ENCODE measurements at regions not wholly inside any gene's neighbourhood (a gene's known extent, or its start where the extent isn't known, plus 50 kb on each side); places are given as distances from the start of the nearest gene placed in this dataset.

GRCh38 chr11:27868709-27869108 is 168.5 kb upstream of the BDNF start:
- ATAC-seq (ENCODE audit: low FRiP score) (no peak), DNase-seq (no peak)
- intact Hi-C loops (cut with DNase I): no loop called here
- no peak overlapping the region for H3K4me3 ChIP-seq (ENCODE audit: low read length in 2 of 2)
- peaks cover 0 to 4% of the 10 kb centered on the region in 2 donors for H3K27me3 ChIP-seq (ENCODE audit: control insufficient read depth in 1 of 2, insufficient read depth in 2 of 2, low read length in 1 of 2)
- H3K27ac ChIP-seq (ENCODE audit: low read depth in 1 of 2, low read length in 2 of 2): no peak overlapping the region
- no peaks in the 10 kb centered on the region for H3K36me3 ChIP-seq (ENCODE audit: control insufficient read depth in 1 of 2, insufficient read depth in 2 of 2, low read length in 1 of 2)
- H3K9me3 ChIP-seq (ENCODE audit: control insufficient read depth, low read length): peaks cover 3% of the 10 kb centered on the region
- WGBS, 2 donors: 87 to 92% methylated on average over 1 of the region's 1 CpG
- H3K4me1 ChIP-seq (ENCODE audit: control insufficient read depth in 1 of 2, insufficient read depth in 2 of 2, low read length in 2 of 2): no peaks in the 10 kb centered on the region

GRCh38 chr11:27868226-27868625 is 168.0 kb upstream of the BDNF start:
- Histone ChIP-seq H3K9me3 (ENCODE audit: control insufficient read depth, low read length) (peaks cover 4% of the 10 kb centered on the region), H3K36me3 (ENCODE audit: control insufficient read depth in 1 of 2, insufficient read depth in 2 of 2, low read length in 1 of 2) (no peaks in the 10 kb centered on the region), H3K4me3 (ENCODE audit: low read length in 2 of 2) (no peak overlapping the region), H3K27ac (ENCODE audit: low read depth in 1 of 2, low read length in 2 of 2) (no peak overlapping the region), H3K4me1 (ENCODE audit: control insufficient read depth in 1 of 2, insufficient read depth in 2 of 2, low read length in 2 of 2) (no peaks in the 10 kb centered on the region), H3K27me3 (ENCODE audit: control insufficient read depth in 1 of 2, insufficient read depth in 2 of 2, low read length in 1 of 2) (peaks cover 0 to 4% of the 10 kb centered on the region in 2 donors)
- DNase-seq: no peak
- WGBS, 2 donors: 90% methylated on average over 1 of the region's 1 CpG
- ATAC-seq (ENCODE audit: low FRiP score): no peak
- intact Hi-C loops (cut with DNase I): no loop called here

GRCh38 chr11:27865105-27865504 is 164.8 kb upstream of the BDNF start:
- Histone ChIP-seq H3K4me1 (ENCODE audit: control insufficient read depth in 1 of 2, insufficient read depth in 2 of 2, low read length in 2 of 2) (no peaks in the 10 kb centered on the region), H3K27me3 (ENCODE audit: control insufficient read depth in 1 of 2, insufficient read depth in 2 of 2, low read length in 1 of 2) (no peaks in the 10 kb centered on the region), H3K27ac (ENCODE audit: low read depth in 1 of 2, low read length in 2 of 2) (no peak overlapping the region), H3K36me3 (ENCODE audit: control insufficient read depth in 1 of 2, insufficient read depth in 2 of 2, low read length in 1 of 2) (no peaks in the 10 kb centered on the region), H3K4me3 (ENCODE audit: low read length in 2 of 2) (no peak overlapping the region), H3K9me3 (ENCODE audit: control insufficient read depth, low read length) (peaks cover 1% of the 10 kb centered on the region)
- DNase-seq (no peak), ATAC-seq (ENCODE audit: low FRiP score) (no peak)
- 75 to 81% methylated on average over 3 of the region's 3 CpGs for WGBS, 2 donors
- intact Hi-C loops (cut with DNase I): no loop called here

DNA sequence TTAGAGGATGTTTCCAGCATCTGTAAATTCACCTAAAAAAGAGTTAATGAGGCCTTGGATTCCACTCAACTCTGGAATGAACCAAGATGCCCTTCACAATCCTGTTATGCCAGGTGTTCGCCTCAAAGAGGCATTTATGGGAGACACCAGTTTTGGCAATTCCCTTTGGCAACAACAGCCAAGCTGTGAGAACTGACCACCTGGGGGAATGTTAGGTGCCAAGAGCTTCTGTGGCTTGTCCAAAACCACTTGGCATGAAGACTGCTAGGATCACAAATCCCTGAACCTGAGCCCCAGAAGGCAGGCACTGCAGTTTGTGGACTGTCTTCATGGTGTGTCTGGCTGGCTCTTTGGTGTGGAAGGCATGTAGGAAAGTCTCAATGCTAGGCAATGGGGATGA is 164.4 kb upstream of the BDNF start:
- H3K4me1 ChIP-seq (ENCODE audit: control insufficient read depth in 1 of 2, insufficient read depth in 2 of 2, low read length in 2 of 2): no peaks in the 10 kb centered on the region
- WGBS, 2 donors: 93 to 100% methylated on average over 1 of the region's 1 CpG
- no peak for ATAC-seq (ENCODE audit: low FRiP score)
- no peaks in the 10 kb centered on the region for H3K27me3 ChIP-seq (ENCODE audit: control insufficient read depth in 1 of 2, insufficient read depth in 2 of 2, low read length in 1 of 2)
- no peaks in the 10 kb centered on the region for H3K36me3 ChIP-seq (ENCODE audit: control insufficient read depth in 1 of 2, insufficient read depth in 2 of 2, low read length in 1 of 2)
- intact Hi-C loops (cut with DNase I): no loop called here
- no peak overlapping the region for H3K27ac ChIP-seq (ENCODE audit: low read depth in 1 of 2, low read length in 2 of 2)
- no peak overlapping the region for H3K4me3 ChIP-seq (ENCODE audit: low read length in 2 of 2)
- DNase-seq: no peak
- H3K9me3 ChIP-seq (ENCODE audit: control insufficient read depth, low read length): peaks cover 1% of the 10 kb centered on the region

DNA sequence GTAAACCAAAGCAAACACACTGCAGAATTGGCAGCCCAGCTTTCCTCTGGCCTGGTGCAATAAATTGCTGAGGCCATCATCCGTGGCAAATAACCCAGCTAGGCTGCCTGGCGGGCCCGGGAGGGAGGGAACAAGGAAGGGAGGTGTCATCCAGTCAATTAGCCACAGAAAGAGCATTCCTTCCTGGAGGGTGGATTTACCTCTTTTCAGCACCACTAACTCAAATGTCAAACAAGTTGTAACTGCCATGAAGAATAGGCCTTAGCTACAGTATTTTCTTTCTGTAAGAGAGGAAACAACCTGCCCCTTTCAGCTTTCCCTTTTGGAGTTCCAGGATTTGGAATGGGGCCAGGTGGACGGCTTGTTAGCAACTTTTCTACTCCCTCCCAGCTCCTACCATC is 163.8 kb upstream of the BDNF start:
- intact Hi-C loops (cut with DNase I): no loop called here
- Histone ChIP-seq H3K36me3 (ENCODE audit: control insufficient read depth in 1 of 2, insufficient read depth in 2 of 2, low read length in 1 of 2) (no peaks in the 10 kb centered on the region), H3K27me3 (ENCODE audit: control insufficient read depth in 1 of 2, insufficient read depth in 2 of 2, low read length in 1 of 2) (no peaks in the 10 kb centered on the region), H3K27ac (ENCODE audit: low read depth in 1 of 2, low read length in 2 of 2) (no peak overlapping the region), H3K9me3 (ENCODE audit: control insufficient read depth, low read length) (peaks cover 1% of the 10 kb centered on the region), H3K4me3 (ENCODE audit: low read length in 2 of 2) (no peak overlapping the region), H3K4me1 (ENCODE audit: control insufficient read depth in 1 of 2, insufficient read depth in 2 of 2, low read length in 2 of 2) (no peaks in the 10 kb centered on the region)
- WGBS, 2 donors: 17 to 32% methylated on average over 4 of the region's 4 CpGs
- DNase-seq (no peak), ATAC-seq (ENCODE audit: low FRiP score) (no peak)

GRCh38 chr11:27863637-27864036 is 163.4 kb upstream of the BDNF start:
- peaks cover 1% of the 10 kb centered on the region for H3K9me3 ChIP-seq (ENCODE audit: control insufficient read depth, low read length)
- no peaks in the 10 kb centered on the region for H3K4me1 ChIP-seq (ENCODE audit: control insufficient read depth in 1 of 2, insufficient read depth in 2 of 2, low read length in 2 of 2)
- H3K36me3 ChIP-seq (ENCODE audit: control insufficient read depth in 1 of 2, insufficient read depth in 2 of 2, low read length in 1 of 2): no peaks in the 10 kb centered on the region
- no peak for ATAC-seq (ENCODE audit: low FRiP score)
- no peak overlapping the region for H3K4me3 ChIP-seq (ENCODE audit: low read length in 2 of 2)
- H3K27ac ChIP-seq (ENCODE audit: low read depth in 1 of 2, low read length in 2 of 2): no peak overlapping the region
- DNase-seq: no peak
- intact Hi-C loops (cut with DNase I): no loop called here
- 84 to 89% methylated on average over 2 of the region's 2 CpGs for WGBS, 2 donors
- H3K27me3 ChIP-seq (ENCODE audit: control insufficient read depth in 1 of 2, insufficient read depth in 2 of 2, low read length in 1 of 2): no peaks in the 10 kb centered on the region

DNA sequence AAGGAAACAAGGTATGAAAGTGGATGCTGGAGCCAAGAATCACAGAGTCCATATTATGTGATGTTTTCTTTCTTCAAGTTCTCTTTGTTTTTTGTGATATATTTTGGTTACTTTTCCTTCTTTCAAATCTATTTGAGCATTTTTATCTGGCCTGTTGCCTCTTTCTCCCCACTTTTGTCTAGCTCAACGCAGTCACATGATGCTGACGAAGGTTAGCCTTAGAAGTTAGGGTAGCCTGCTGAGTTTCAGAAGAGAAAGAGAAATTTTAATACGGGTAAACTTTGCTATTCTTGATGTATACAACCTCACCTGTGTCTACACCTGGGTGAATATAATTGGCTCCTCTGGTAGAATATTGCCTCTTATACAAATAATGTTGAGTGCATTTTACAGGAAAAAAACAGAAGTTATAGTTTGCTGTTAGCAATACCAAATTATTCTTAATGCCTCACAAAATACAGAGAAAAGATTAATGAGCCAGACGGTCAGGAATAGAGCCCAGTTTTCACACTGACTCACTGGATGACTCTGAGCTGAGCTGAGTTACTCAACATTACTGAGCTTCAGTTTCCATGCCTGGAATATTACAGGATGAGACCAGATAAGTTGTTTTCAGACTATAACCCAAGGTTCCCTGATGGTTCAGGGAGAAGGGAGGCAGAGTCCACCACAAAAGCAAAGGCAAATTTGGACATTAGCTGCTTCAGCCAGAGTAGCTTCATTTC is 161.6 kb upstream of the BDNF start:
- Histone ChIP-seq H3K27me3 (ENCODE audit: control insufficient read depth in 1 of 2, insufficient read depth in 2 of 2, low read length in 1 of 2) (peaks cover 0 to 2% of the 10 kb centered on the region in 2 donors), H3K27ac (ENCODE audit: low read depth in 1 of 2, low read length in 2 of 2) (no peak overlapping the region), H3K4me1 (ENCODE audit: control insufficient read depth in 1 of 2, insufficient read depth in 2 of 2, low read length in 2 of 2) (no peaks in the 10 kb centered on the region), H3K4me3 (ENCODE audit: low read length in 2 of 2) (no peak overlapping the region), H3K36me3 (ENCODE audit: control insufficient read depth in 1 of 2, insufficient read depth in 2 of 2, low read length in 1 of 2) (no peaks in the 10 kb centered on the region), H3K9me3 (ENCODE audit: control insufficient read depth, low read length) (peaks cover 1% of the 10 kb centered on the region)
- intact Hi-C loops (cut with DNase I): no loop called here
- ATAC-seq (ENCODE audit: low FRiP score) (peak; percentile 66), DNase-seq (no peak)
- 44 to 56% methylated on average over 4 of the region's 4 CpGs for WGBS, 2 donors

GRCh38 chr11:27860811-27861210 is 160.6 kb upstream of the BDNF start:
- ATAC-seq (ENCODE audit: low FRiP score): no peak
- H3K27ac ChIP-seq (ENCODE audit: low read depth in 1 of 2, low read length in 2 of 2): no peak overlapping the region
- WGBS, 2 donors: 80 to 81% methylated on average over 2 of the region's 2 CpGs

DNA sequence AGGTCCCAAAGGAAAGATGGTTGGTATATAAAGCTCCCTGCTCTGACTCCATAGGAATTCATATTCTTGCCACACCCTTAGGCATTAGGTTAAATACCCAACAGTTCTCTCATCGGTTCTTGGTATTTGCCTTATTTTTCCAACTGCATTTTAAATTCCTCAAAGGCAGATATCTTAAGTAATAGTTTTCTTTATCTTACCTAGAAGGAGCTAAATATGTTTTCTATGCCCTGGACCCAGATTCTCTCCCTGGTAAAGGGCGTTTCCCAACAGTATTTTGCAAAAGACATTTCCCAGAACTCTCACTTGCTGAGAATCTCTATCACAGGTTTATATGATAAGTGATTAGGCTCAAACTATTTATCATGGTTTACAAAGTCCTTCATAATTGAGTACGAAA is 158.6 kb upstream of the BDNF start:
- WGBS, 2 donors: 75 to 77% methylated on average over 3 of the region's 3 CpGs
- Histone ChIP-seq H3K36me3 (ENCODE audit: control insufficient read depth in 1 of 2, insufficient read depth in 2 of 2, low read length in 1 of 2) (no peaks in the 10 kb centered on the region), H3K9me3 (ENCODE audit: control insufficient read depth, low read length) (peaks cover 1% of the 10 kb centered on the region), H3K27ac (ENCODE audit: low read depth in 1 of 2, low read length in 2 of 2) (no peak overlapping the region), H3K27me3 (ENCODE audit: control insufficient read depth in 1 of 2, insufficient read depth in 2 of 2, low read length in 1 of 2) (peaks cover 0 to 2% of the 10 kb centered on the region in 2 donors), H3K4me3 (ENCODE audit: low read length in 2 of 2) (no peak overlapping the region), H3K4me1 (ENCODE audit: control insufficient read depth in 1 of 2, insufficient read depth in 2 of 2, low read length in 2 of 2) (no peaks in the 10 kb centered on the region)
- ATAC-seq (ENCODE audit: low FRiP score) (no peak), DNase-seq (no peak)
- intact Hi-C loops (cut with DNase I): no loop called here

More at GRCh38 chr11:27860811-27861210, 160.6 kb upstream of the BDNF start:
- Histone ChIP-seq H3K4me1 (ENCODE audit: control insufficient read depth in 1 of 2, insufficient read depth in 2 of 2, low read length in 2 of 2) (no peaks in the 10 kb centered on the region), H3K9me3 (ENCODE audit: control insufficient read depth, low read length) (peaks cover 1% of the 10 kb centered on the region), H3K27me3 (ENCODE audit: control insufficient read depth in 1 of 2, insufficient read depth in 2 of 2, low read length in 1 of 2) (peaks cover 0 to 2% of the 10 kb centered on the region in 2 donors), H3K36me3 (ENCODE audit: control insufficient read depth in 1 of 2, insufficient read depth in 2 of 2, low read length in 1 of 2) (no peaks in the 10 kb centered on the region), H3K4me3 (ENCODE audit: low read length in 2 of 2) (no peak overlapping the region)
- intact Hi-C loops (cut with DNase I): no loop called here
- DNase-seq: no peak
